ENCODE measurements at regions not wholly inside any gene's neighbourhood (a gene's known extent, or its start where the extent isn't known, plus 50 kb on each side); places are given as distances from the start of the nearest gene placed in this dataset.

GRCh38 chr1:38250356-38250755 is 203.8 kb upstream of the POU3F1 start:
- POLR2A ChIA-PET: no interaction called here

More at GRCh38 chr1:38250356-38250755, 203.8 kb upstream of the POU3F1 start:
- H3K36me3 ChIP-seq (ENCODE audit: control insufficient read depth in 1 of 2, insufficient read depth in 2 of 2, low read length in 2 of 2): no peaks in the 10 kb centered on the region
- no peak for TF ChIP-seq ELF1 (IDR thresholded peaks at IDR 0.05; ENCODE audit: borderline replicate concordance, low read depth)
- TF ChIP-seq ZNF274 (IDR thresholded peaks at IDR 0.05; ENCODE audit: low read depth, low read length): no peak
- TF ChIP-seq ATF3 (IDR thresholded peaks at IDR 0.05): no peak
- TF ChIP-seq EGR1 (IDR thresholded peaks at IDR 0.05; ENCODE audit: low read depth): no peak
- no peak for TF ChIP-seq SIN3A (IDR thresholded peaks at IDR 0.05; ENCODE audit: low read depth)
- no peak for TF ChIP-seq ZBTB33 (IDR thresholded peaks at IDR 0.05; ENCODE audit: extremely low read depth, insufficient replicate concordance, low read length)
- TF ChIP-seq POLR2AphosphoS5 (IDR thresholded peaks at IDR 0.05; ENCODE audit: low read depth, low read length): no peak
- TF ChIP-seq RAD21 (IDR thresholded peaks at IDR 0.05; ENCODE audit: low read depth): no peak
- H3K9me3 ChIP-seq (ENCODE audit: control insufficient read depth in 1 of 2, insufficient read depth in 1 of 2, low read depth in 1 of 2, low read length in 2 of 2): no peaks in the 10 kb centered on the region
- no peak overlapping the region for H3K4me2 ChIP-seq (ENCODE audit: low read length)
- no TSS peak for BruUV-seq (replicated peaks)
- RAD21 ChIA-PET (ENCODE audit: low non-redundant PET in 1 of 2, low total read pairs in 2 of 2, uncharacterized antibody in 2 of 2, unreplicated experiment in 2 of 2): no interaction called here
- H3K9ac ChIP-seq (ENCODE audit: low read length): no peak overlapping the region
- CTCF ChIA-PET: no interaction called here
- no peak overlapping the region for H3K27ac ChIP-seq (ENCODE audit: low read depth, low read length)
- no peaks in the 10 kb centered on the region for H3K9me2 ChIP-seq (ENCODE audit: insufficient read depth)
- no peak overlapping the region for H3K4me3 ChIP-seq (replicated peaks in 1 of 2; ENCODE audit: low read depth in 1 of 2, low read length in 2 of 2)
- no peak overlapping the region for H2AFZ ChIP-seq (ENCODE audit: low read depth, low read length, poor library complexity, severe bottlenecking)
- ATAC-seq: no peak
- H3K79me2 ChIP-seq (ENCODE audit: insufficient read depth, low read length): no peaks in the 10 kb centered on the region
- H4K20me1 ChIP-seq (ENCODE audit: insufficient read depth): no peaks in the 10 kb centered on the region
- H3K27me3 ChIP-seq (ENCODE audit: insufficient read depth, low read length): peaks cover 14% of the 10 kb centered on the region; the same call in 1 of the 2 replicates
- DNase-seq (ENCODE audit: low read depth, low spot score): no peak
- intact Hi-C loops (cut with micrococcal nuclease): no loop called here
- no peaks in the 10 kb centered on the region for H3K4me1 ChIP-seq (ENCODE audit: control insufficient read depth in 1 of 2, insufficient read depth in 2 of 2, low read length in 2 of 2)
